Endothelial cell (in vitro differentiated cells): ENCODE measurements at regions not wholly inside any gene's neighbourhood (a gene's known extent, or its start where the extent isn't known, plus 50 kb on each side); places are given as distances from the start of the nearest gene placed in this dataset.

Source experiments
- DNase-seq: peaks from one replicate; pipeline ENCODE4 v3.0.0; 2021; ENCODE audit warnings: low spot score
- H3K27ac Mint-ChIP-seq: one replicate; pipeline ENCODE4 v1.8.0; 2021; ENCODE audit warnings: mixed read lengths, inconsistent platforms; ENCODE audit not compliant: unreplicated experiment
- H3K27me3 Mint-ChIP-seq: one replicate; pipeline ENCODE4 v1.8.0; 2021; ENCODE audit warnings: mild to moderate bottlenecking, moderate library complexity, mixed read lengths, inconsistent platforms; ENCODE audit not compliant: unreplicated experiment
- H3K36me3 Mint-ChIP-seq: one replicate; pipeline ENCODE4 v1.8.0; 2021; ENCODE audit warnings: mild to moderate bottlenecking, low read depth, mixed read lengths, inconsistent platforms; ENCODE audit not compliant: unreplicated experiment
- H3K4me1 Mint-ChIP-seq: one replicate; pipeline ENCODE4 v1.8.0; 2021; ENCODE audit warnings: mild to moderate bottlenecking, mixed read lengths, inconsistent platforms; ENCODE audit not compliant: unreplicated experiment
- H3K4me3 Mint-ChIP-seq: one replicate; pipeline ENCODE4 v1.8.0; 2021; ENCODE audit warnings: mild to moderate bottlenecking, mixed read lengths, inconsistent platforms; ENCODE audit not compliant: unreplicated experiment
- H3K9me3 Mint-ChIP-seq: one replicate; pipeline ENCODE4 v1.8.0; 2021; ENCODE audit warnings: mixed read lengths, inconsistent platforms; ENCODE audit not compliant: unreplicated experiment
- CTCF ChIP-seq: fragments of 200-600 bp; sonication (generic); IDR thresholded peaks from one replicate; pipeline ENCODE4 v1.5.0; 2021; ENCODE audit warnings: antibody characterized with exemption; ENCODE audit not compliant: unreplicated experiment

- H3K27ac Mint-ChIP-seq, result no peak overlapping the region
- no peaks in the 10 kb centered on the region for H3K36me3 Mint-ChIP-seq
- H3K4me1 Mint-ChIP-seq, result peaks cover 3% of the 10 kb centered on the region
- H3K27me3 Mint-ChIP-seq, result peaks cover 5% of the 10 kb centered on the region
- TF ChIP-seq CTCF, result no peak
- DNase-seq, result no peak
- H3K4me3 Mint-ChIP-seq, result no peak overlapping the region
- no peaks in the 10 kb centered on the region for H3K9me3 Mint-ChIP-seq
Observed at GRCh38 chr5:134464988-134465815, 53.5 kb upstream of the CDKN2AIPNL start.

- H3K27me3 Mint-ChIP-seq, result peaks cover 5% of the 10 kb centered on the region
- no peak overlapping the region for H3K4me3 Mint-ChIP-seq
- no peaks in the 10 kb centered on the region for H3K36me3 Mint-ChIP-seq
- no peaks in the 10 kb centered on the region for H3K9me3 Mint-ChIP-seq
- no peak overlapping the region for H3K27ac Mint-ChIP-seq
- DNase-seq, result no peak
- peaks cover 3% of the 10 kb centered on the region for H3K4me1 Mint-ChIP-seq
- no peak for TF ChIP-seq CTCF
Observed at GRCh38 chr5:134463991-134464760, 52.5 kb upstream of the CDKN2AIPNL start.

GRCh38 chr5:134463176-134463720 lies 51.6 kb upstream of the CDKN2AIPNL start:
- H3K36me3 Mint-ChIP-seq, result no peaks in the 10 kb centered on the region
- no peaks in the 10 kb centered on the region for H3K9me3 Mint-ChIP-seq
- no peak overlapping the region for H3K4me3 Mint-ChIP-seq
- H3K4me1 Mint-ChIP-seq, result peaks cover 3% of the 10 kb centered on the region
- DNase-seq, result no peak
- H3K27me3 Mint-ChIP-seq, result peaks cover 5% of the 10 kb centered on the region
- no peak overlapping the region for H3K27ac Mint-ChIP-seq
- TF ChIP-seq CTCF, result no peak

- H3K4me3 Mint-ChIP-seq, result no peak overlapping the region
- H3K4me1 Mint-ChIP-seq, result peaks cover 3% of the 10 kb centered on the region
- H3K36me3 Mint-ChIP-seq, result no peaks in the 10 kb centered on the region
- H3K27ac Mint-ChIP-seq, result no peak overlapping the region
- peaks cover 5% of the 10 kb centered on the region for H3K27me3 Mint-ChIP-seq
- H3K9me3 Mint-ChIP-seq, result no peaks in the 10 kb centered on the region
- DNase-seq, result no peak
- no peak for TF ChIP-seq CTCF
Observed at GRCh38 chr5:134462761-134463160, 51.1 kb upstream of the CDKN2AIPNL start.
